Lung (tissue), 11 donors: ENCODE measurements at regions not wholly inside any gene's neighbourhood (a gene's known extent, or its start where the extent isn't known, plus 50 kb on each side); places are given as distances from the start of the nearest gene placed in this dataset.
A peak's percentile ranks its signal among the peaks of the same experiment; 100 is the strongest.

Experiments used
- ATAC-seq: fragments of 200-7000 bp; cut with Tn5 transposase; one replicate; pipeline ENCODE4 v1.9.1; 2020; ENCODE audit warnings: moderate number of reproducible peaks; ENCODE audit not compliant: insufficient read depth, low FRiP score
- DNase-seq, 3 donors: peaks; one replicate each; pipeline ENCODE4 v3.0.0-alpha.2; 2013 to 2017
- H3K27ac ChIP-seq, 2 donors: one replicate each; pipeline ENCODE4 v1.5.1; 2013; ENCODE audit warnings: mild to moderate bottlenecking in 2 of 2, moderate library complexity in 2 of 2, control low read depth in 1 of 2, inconsistent platforms in 1 of 2, low read depth in 1 of 2, low read length in 1 of 2
- H3K27me3 ChIP-seq, 3 donors: one replicate each; pipeline ENCODE4 v1.5.1; 2013; ENCODE audit warnings: low read length in 2 of 3; ENCODE audit not compliant: control insufficient read depth in 3 of 3, insufficient read depth in 3 of 3
- H3K36me3 ChIP-seq, 4 donors: one replicate each; pipeline ENCODE4 v1.5.1; 2013; ENCODE audit warnings: low read length in 4 of 4, mild to moderate bottlenecking in 1 of 4, moderate library complexity in 1 of 4; ENCODE audit not compliant: control insufficient read depth in 4 of 4, insufficient read depth in 4 of 4
- H3K4me1 ChIP-seq, 5 donors: one replicate each; pipeline ENCODE4 v1.5.1; 2013; ENCODE audit warnings: low read length in 5 of 5, mild to moderate bottlenecking in 2 of 5, moderate library complexity in 1 of 5; ENCODE audit not compliant: control insufficient read depth in 5 of 5, insufficient read depth in 5 of 5
- H3K4me3 ChIP-seq: one replicate; pipeline ENCODE4 v1.5.1; 2013; ENCODE audit warnings: mild to moderate bottlenecking, control low read depth, moderate library complexity
- H3K9ac ChIP-seq, 2 donors: one replicate each; pipeline ENCODE4 v1.5.1; 2013; ENCODE audit warnings: low read length in 2 of 2, control low read depth in 1 of 2; ENCODE audit not compliant: insufficient read depth in 1 of 2
- H3K9me3 ChIP-seq, 4 donors: one replicate each; pipeline ENCODE4 v1.5.1; 2013; ENCODE audit warnings: low read length in 3 of 4, mild to moderate bottlenecking in 1 of 4, moderate library complexity in 1 of 4; ENCODE audit not compliant: control insufficient read depth in 4 of 4, insufficient read depth in 3 of 4
- CTCF ChIP-seq: IDR thresholded peaks from 2 replicates; pipeline ENCODE4 v1.5.1; 2012; ENCODE audit warnings: mild to moderate bottlenecking; ENCODE audit errors: control extremely low read depth, extremely low read depth
- WGBS, 2 donors: extraction: QIAGEN DNeasy Blood & Tissue Kit; methylation state at CpG; one replicate each; pipeline ENCODE4 v1.1.7; 2013; 5-methylcytosine and 5-hydroxymethylcytosine counted together
- donor health status: control.
- donor health status: control.
- donor health status: Bipolar disorder and iron deficiency.
- donor health status: healthy.
- donor health status: DM: yes; HTN: yes; CAD: no.

- H3K36me3 ChIP-seq: no peaks in the 10 kb centered on the region
- ATAC-seq (no peak), DNase-seq (peak in 1 of 3 donors; percentile 2)
- no peak overlapping the region for H3K27ac ChIP-seq
- no peak overlapping the region for H3K4me3 ChIP-seq
- peaks cover 0 to 5% (median 0%) of the 10 kb centered on the region in 5 donors for H3K4me1 ChIP-seq
- no peak overlapping the region for H3K9ac ChIP-seq
- peaks cover 0 to 15% (median 0%) of the 10 kb centered on the region in 3 donors for H3K27me3 ChIP-seq
- no peak for TF ChIP-seq CTCF
- 57 to 59% methylated on average over 5 of the region's 5 CpGs for WGBS, 2 donors
- no peaks in the 10 kb centered on the region for H3K9me3 ChIP-seq
Observed at GRCh38 chr11:134647066-134647743, 235.2 kb upstream of the B3GAT1 start.

DNA sequence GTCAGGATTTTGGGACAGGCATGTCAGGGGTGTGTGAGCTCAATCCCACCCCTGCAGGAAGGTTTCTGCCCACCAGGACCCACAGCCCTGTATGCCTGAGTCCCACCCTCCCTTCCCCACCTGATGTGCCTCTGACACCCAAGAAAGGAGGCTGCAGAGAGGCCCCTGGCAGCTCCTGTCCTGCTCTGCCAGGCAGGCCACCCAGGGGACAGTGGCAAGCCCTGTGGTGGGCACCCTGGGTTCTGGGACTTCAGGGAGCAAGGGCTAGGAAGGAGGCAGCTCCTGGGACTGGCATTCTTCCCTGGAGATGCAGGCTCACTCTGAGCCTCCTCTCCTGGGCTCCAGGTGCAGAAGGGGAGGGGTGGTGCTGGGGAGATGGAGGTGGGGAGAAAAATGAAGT is 234.5 kb upstream of the B3GAT1 start:
- DNase-seq (peak in 1 of 3 donors; percentile 5), ATAC-seq (no peak)
- H3K9ac ChIP-seq: no peak overlapping the region
- peaks cover 0 to 14% (median 0%) of the 10 kb centered on the region in 3 donors for H3K27me3 ChIP-seq
- no peak overlapping the region for H3K4me3 ChIP-seq
- no peaks in the 10 kb centered on the region for H3K36me3 ChIP-seq
- H3K9me3 ChIP-seq: no peaks in the 10 kb centered on the region
- H3K4me1 ChIP-seq: peaks cover 0 to 5% (median 0%) of the 10 kb centered on the region in 5 donors
- TF ChIP-seq CTCF: no peak
- H3K27ac ChIP-seq: no peak overlapping the region

DNA sequence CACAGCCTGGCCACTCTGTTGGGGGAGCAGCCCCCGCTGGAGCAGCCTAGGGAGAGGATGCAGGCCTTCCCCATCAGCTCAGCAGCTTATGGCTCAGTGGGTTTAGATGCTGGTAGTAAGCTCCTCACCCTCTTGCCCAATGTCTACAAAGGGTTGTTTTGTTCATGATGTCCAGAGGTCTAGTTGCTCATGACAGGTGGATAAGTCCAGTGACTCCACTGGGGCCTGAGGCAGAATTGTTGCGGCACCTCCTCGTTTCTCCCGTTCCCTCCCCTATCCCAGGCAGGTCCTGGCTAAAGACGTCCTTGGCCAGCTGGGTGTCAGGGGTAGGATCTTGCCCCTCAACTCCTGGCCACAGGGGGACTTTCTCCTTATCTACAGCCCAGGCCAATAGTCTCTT is 233.5 kb upstream of the B3GAT1 start:
- Histone ChIP-seq H3K9me3 (no peaks in the 10 kb centered on the region), H3K27me3 (peaks cover 0 to 11% (median 0%) of the 10 kb centered on the region in 3 donors), H3K4me1 (peaks cover 0 to 5% (median 0%) of the 10 kb centered on the region in 5 donors), H3K36me3 (no peaks in the 10 kb centered on the region), H3K4me3 (no peak overlapping the region), H3K27ac (no peak overlapping the region), H3K9ac (no peak overlapping the region)
- no peak for ATAC-seq
- peak in 1 of 3 donors; percentile 1 for DNase-seq
- TF ChIP-seq CTCF: no peak
- WGBS, 2 donors: 90 to 95% methylated on average over 5 of the region's 5 CpGs
